ENCODE measurements at regions not wholly inside any gene's neighbourhood (a gene's known extent, or its start where the extent isn't known, plus 50 kb on each side); places are given as distances from the start of the nearest gene placed in this dataset.

DNA sequence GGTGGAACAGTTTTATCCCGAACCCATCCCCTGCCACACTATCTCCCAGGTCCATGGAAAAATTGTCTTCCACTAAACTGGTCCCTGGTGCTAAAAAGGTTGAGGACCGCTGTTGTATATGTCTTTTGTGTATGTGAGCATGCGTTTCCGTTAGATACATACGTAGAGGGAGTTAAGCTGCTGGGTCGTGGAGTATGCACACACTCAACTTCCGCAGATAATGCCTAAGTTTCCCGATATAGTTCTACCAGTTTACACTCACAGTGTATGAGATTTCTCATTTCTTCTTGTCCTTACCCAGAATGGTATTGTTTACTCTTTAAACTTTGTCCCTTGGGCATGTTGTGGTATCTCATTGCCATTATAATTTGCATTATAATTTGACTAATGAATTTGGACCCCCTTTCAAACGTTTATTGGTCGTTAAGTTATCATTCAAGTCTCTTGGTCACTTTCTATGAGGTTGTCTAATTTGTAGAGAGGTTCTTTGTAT is 50.5 kb upstream of the SCAF8 start:
- H3K36me3 ChIP-seq (replicated peaks in 1 of 2; ENCODE audit: control insufficient read depth in 1 of 2, insufficient read depth in 2 of 2, low read length in 1 of 2): no peaks in the 10 kb centered on the region
- H3K9me3 ChIP-seq: no peaks in the 10 kb centered on the region
- no peak overlapping the region for H3K27ac ChIP-seq (ENCODE audit: low read depth in 2 of 2, low read length in 1 of 2)
- H3K4me3 ChIP-seq (ENCODE audit: low read depth in 2 of 2, low read length in 1 of 2): no peak overlapping the region
- no peaks in the 10 kb centered on the region for H3K9me2 ChIP-seq
- TF ChIP-seq RCOR1 (IDR thresholded peaks at IDR 0.05; ENCODE audit: low read length) (no peak), TCF12 (IDR thresholded peaks at IDR 0.05) (no peak), GABPA (IDR thresholded peaks at IDR 0.05; ENCODE audit: low read depth) (no peak), YY1 (IDR thresholded peaks at IDR 0.05; ENCODE audit: low read depth) (no peak), JUND (IDR thresholded peaks at IDR 0.05) (no peak), FOXJ3 (CRISPR knock-in tag; IDR thresholded peaks at IDR 0.05) (no peak), FOSL2 (IDR thresholded peaks at IDR 0.05; ENCODE audit: borderline replicate concordance, low read depth) (no peak), SIN3A (IDR thresholded peaks at IDR 0.05; ENCODE audit: borderline replicate concordance, low read depth, low read length) (no peak), TEAD4 (IDR thresholded peaks at IDR 0.05; ENCODE audit: borderline replicate concordance, insufficient read depth) (no peak), ELF1 (IDR thresholded peaks at IDR 0.05) (no peak), MEF2A (IDR thresholded peaks at IDR 0.05; ENCODE audit: borderline replicate concordance, low read depth) (no peak), SMC3 (IDR thresholded peaks at IDR 0.05; ENCODE audit: low read depth, low read length) (no peak)
- TF ChIP-seq, protein P1, sequence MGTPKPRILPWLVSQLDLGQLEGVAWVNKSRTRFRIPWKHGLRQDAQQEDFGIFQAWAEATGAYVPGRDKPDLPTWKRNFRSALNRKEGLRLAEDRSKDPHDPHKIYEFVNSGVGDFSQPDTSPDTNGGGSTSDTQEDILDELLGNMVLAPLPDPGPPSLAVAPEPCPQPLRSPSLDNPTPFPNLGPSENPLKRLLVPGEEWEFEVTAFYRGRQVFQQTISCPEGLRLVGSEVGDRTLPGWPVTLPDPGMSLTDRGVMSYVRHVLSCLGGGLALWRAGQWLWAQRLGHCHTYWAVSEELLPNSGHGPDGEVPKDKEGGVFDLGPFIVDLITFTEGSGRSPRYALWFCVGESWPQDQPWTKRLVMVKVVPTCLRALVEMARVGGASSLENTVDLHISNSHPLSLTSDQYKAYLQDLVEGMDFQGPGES (IDR thresholded peaks at IDR 0.05; ENCODE audit: low read depth, low read length): no peak
- TF ChIP-seq, protein P2, sequence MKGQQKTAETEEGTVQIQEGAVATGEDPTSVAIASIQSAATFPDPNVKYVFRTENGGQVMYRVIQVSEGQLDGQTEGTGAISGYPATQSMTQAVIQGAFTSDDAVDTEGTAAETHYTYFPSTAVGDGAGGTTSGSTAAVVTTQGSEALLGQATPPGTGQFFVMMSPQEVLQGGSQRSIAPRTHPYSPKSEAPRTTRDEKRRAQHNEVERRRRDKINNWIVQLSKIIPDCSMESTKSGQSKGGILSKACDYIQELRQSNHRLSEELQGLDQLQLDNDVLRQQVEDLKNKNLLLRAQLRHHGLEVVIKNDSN (IDR thresholded peaks at IDR 0.05; ENCODE audit: borderline replicate concordance, low read depth): no peak
- TF ChIP-seq, protein P3, sequence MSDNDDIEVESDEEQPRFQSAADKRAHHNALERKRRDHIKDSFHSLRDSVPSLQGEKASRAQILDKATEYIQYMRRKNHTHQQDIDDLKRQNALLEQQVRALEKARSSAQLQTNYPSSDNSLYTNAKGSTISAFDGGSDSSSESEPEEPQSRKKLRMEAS (IDR thresholded peaks at IDR 0.05; ENCODE audit: low read depth): no peak
- H3K4me2 ChIP-seq: no peak overlapping the region
- H3F3A ChIP-seq (replicated peaks; ENCODE audit: insufficient read depth): peaks cover 4% of the 10 kb centered on the region
- H2AFZ ChIP-seq (ENCODE audit: low read depth): no peak overlapping the region
- no peaks in the 10 kb centered on the region for H3K79me2 ChIP-seq (ENCODE audit: insufficient read depth)
- no peaks in the 10 kb centered on the region; a peak in 1 of 4 replicates for H3K4me1 ChIP-seq (ENCODE audit: control insufficient read depth in 1 of 2, insufficient read depth in 2 of 2, low read depth in 1 of 2, low read length in 1 of 2)
- DNase-seq: no peak
- 86% methylated on average over 10 of the region's 10 CpGs for WGBS (ENCODE audit: low lambda C conversion rate)
- no peaks in the 10 kb centered on the region for H3K27me3 ChIP-seq (ENCODE audit: insufficient read depth)
- ChIA-PET POLR2A (no interaction called here), CTCF (no interaction called here)
- no peaks in the 10 kb centered on the region for H4K20me1 ChIP-seq (ENCODE audit: insufficient read depth)
- no peak overlapping the region for H3K9ac ChIP-seq
